B cell (primary cell): ENCODE measurements at regions not wholly inside any gene's neighbourhood (a gene's known extent, or its start where the extent isn't known, plus 50 kb on each side); places are given as distances from the start of the nearest gene placed in this dataset.

Source experiments
- ATAC-seq: fragments of 200-7000 bp; cut with Tn5 transposase; one replicate; pipeline ENCODE4 v1.10.0; 2021; ENCODE audit warnings: low read depth, mild to moderate bottlenecking, moderate number of reproducible peaks, moderate library complexity
- CTCF ChIA-PET: fragments of 350-600 bp; sonication (Branson Sonifier 250); formaldehyde crosslinking; loops from one replicate; lab custom pipeline; 2021; ENCODE audit warnings: antibody characterized with exemption, inconsistent platforms; lab: Charles Lee
- POLR2A ChIA-PET: fragments of 350-600 bp; sonication (Branson Sonifier 250); formaldehyde crosslinking; loops from one replicate; lab custom pipeline; 2021; ENCODE audit warnings: antibody characterized with exemption; lab: Charles Lee
- DNase-seq: peaks from one replicate; pipeline ENCODE4 v3.0.0; 2013
- H2AFZ ChIP-seq: 2 replicates; pipeline ENCODE4 v1.6.1; 2012; ENCODE audit warnings: mild to moderate bottlenecking, low read depth, low read length; ENCODE audit not compliant: insufficient read depth, poor library complexity, severe bottlenecking
- H3K27ac ChIP-seq, 2 donors: 1 replicate in 1 of 2; 2 replicates in 1 of 2; pipeline ENCODE4 v1.5.1; 2012 to 2013; ENCODE audit warnings: low read length in 2 of 2, mild to moderate bottlenecking in 2 of 2, moderate library complexity in 1 of 2
- H3K27me3 ChIP-seq, 4 experiments: fragments of 200-600 bp in 1 of 4; sonication (generic) in 1 of 4; replicated peaks in 1 of 4; 1 replicate in 2 of 4; 2 replicates in 2 of 4; pipeline versions ENCODE4 v1.6.1 to v1.7.0; 2013 to 2016; ENCODE audit warnings: low read length in 3 of 4, mild to moderate bottlenecking in 2 of 4, mixed read lengths in 1 of 4, moderate library complexity in 1 of 4; ENCODE audit not compliant: insufficient read depth in 4 of 4, control insufficient read depth in 3 of 4; ENCODE audit errors: control extremely low read depth in 1 of 4
- H3K36me3 ChIP-seq, 2 experiments: replicated peaks in 1 of 2; 1 replicate in 1 of 2; 2 replicates in 1 of 2; pipeline versions ENCODE4 v1.6.1 to v1.7.1; 2013; ENCODE audit warnings: low read length in 1 of 2; ENCODE audit not compliant: insufficient read depth in 2 of 2, control insufficient read depth in 1 of 2; ENCODE audit errors: control extremely low read depth in 1 of 2, extremely low read depth in 1 of 2
- H3K4me1 ChIP-seq, 2 donors: fragments of 200-600 bp in 1 of 2; sonication (generic) in 1 of 2; 1 replicate in 1 of 2; 2 replicates in 1 of 2; pipeline versions ENCODE4 v1.5.1 to v1.6.1; 2013 to 2017; ENCODE audit warnings: low read length in 2 of 2; ENCODE audit not compliant: control insufficient read depth in 2 of 2, insufficient read depth in 2 of 2
- H3K4me2 ChIP-seq: replicated peaks from 2 replicates; pipeline ENCODE3; 2012; ENCODE audit warnings: mild to moderate bottlenecking, low read depth, low read length; ENCODE audit not compliant: poor library complexity, severe bottlenecking
- H3K4me3 ChIP-seq, 5 experiments: fragments of 200-600 bp in 1 of 5; sonication (generic) in 1 of 5; 1 replicate in 3 of 5; 2 replicates in 2 of 5; pipeline versions ENCODE4 v1.5.1 to v1.7.0; 2011 to 2016; ENCODE audit warnings: low read length in 4 of 5, mild to moderate bottlenecking in 4 of 5, low read depth in 2 of 5, control low read depth in 1 of 5, moderate library complexity in 1 of 5; ENCODE audit not compliant: insufficient read depth in 1 of 5; ENCODE audit errors: control extremely low read depth in 1 of 5, extremely low read depth in 1 of 5
- H3K79me2 ChIP-seq: fragments of 200-600 bp; sonication (generic); one replicate; pipeline ENCODE4 v1.6.0; 2016; ENCODE audit warnings: low read length; ENCODE audit not compliant: control insufficient read depth, insufficient read depth
- H3K9ac ChIP-seq: fragments of 200-600 bp; sonication (generic); 2 replicates; pipeline ENCODE4 v1.6.1; 2017; ENCODE audit warnings: mild to moderate bottlenecking, low read length, moderate library complexity
- H3K9me3 ChIP-seq, 3 donors: one replicate each; pipeline versions ENCODE4 v1.6.1 to v1.7.1; 2013; ENCODE audit warnings: low read length in 2 of 3; ENCODE audit not compliant: control insufficient read depth in 2 of 3, insufficient read depth in 1 of 3; ENCODE audit errors: control extremely low read depth in 1 of 3
- H4K20me1 ChIP-seq: 2 replicates; pipeline ENCODE4 v1.6.0; 2012; ENCODE audit warnings: mild to moderate bottlenecking, low read length; ENCODE audit not compliant: insufficient read depth, control insufficient read depth, poor library complexity, severe bottlenecking
- H3K27ac Mint-ChIP-seq: one replicate; pipeline ENCODE4 v1.8.0; 2021; ENCODE audit warnings: mixed read lengths
- H3K27me3 Mint-ChIP-seq: one replicate; pipeline ENCODE4 v1.8.0; 2021; ENCODE audit warnings: mixed read lengths
- H3K4me1 Mint-ChIP-seq: one replicate; pipeline ENCODE4 v1.8.0; 2021; ENCODE audit warnings: mixed read lengths
- H3K4me3 Mint-ChIP-seq: one replicate; pipeline ENCODE4 v1.8.0; 2021; ENCODE audit warnings: mixed read lengths
- H3K9me3 Mint-ChIP-seq: one replicate; pipeline ENCODE4 v1.8.0; 2022; ENCODE audit warnings: mixed read lengths; ENCODE audit not compliant: insufficient read depth
- EZH2 ChIP-seq: IDR thresholded peaks from 2 replicates; pipeline ENCODE4 v1.6.1; 2012; ENCODE audit warnings: borderline replicate concordance, low read depth, mild to moderate bottlenecking, moderate library complexity, low read length; ENCODE audit not compliant: insufficient read depth, poor library complexity, severe bottlenecking
- WGBS: methylation state at CpG from one replicate; pipeline ENCODE4 v1.1.5; 2013; ENCODE audit warnings: missing lambda C conversion rate; ENCODE audit not compliant: insufficient coverage; 5-methylcytosine and 5-hydroxymethylcytosine counted together
- intact Hi-C: fragments of 100-400 bp; cut with micrococcal nuclease; formaldehyde crosslinking; loops from one replicate; pipeline ENCODE4 v1.10.0; 2022
- TF ChIP-seq, protein P1 (sequence below): fragments of 200-600 bp; IDR thresholded peaks from one replicate; pipeline ENCODE4 v1.8.0; 2022; ENCODE audit warnings: antibody characterized with exemption, mild to moderate bottlenecking

- H3K4me1 Mint-ChIP-seq = no peaks in the 10 kb centered on the region
- no CpG with 5 or more reads among the region's 1 CpG for WGBS
Observed at GRCh38 chr14:30484976-30485375, 74.0 kb upstream of the G2E3 start.

GRCh38 chr14:30496852-30497251 is 62.1 kb upstream of the G2E3 start:
- intact Hi-C loops = no loop called here
- Mint-ChIP-seq H3K4me3 (no peak overlapping the region), H3K27ac (no peak overlapping the region), H3K4me1 (no peaks in the 10 kb centered on the region), H3K27me3 (peaks cover 12% of the 10 kb centered on the region), H3K9me3 (no peaks in the 10 kb centered on the region)
- TF ChIP-seq EZH2 = no peak
- TF ChIP-seq, protein P1, sequence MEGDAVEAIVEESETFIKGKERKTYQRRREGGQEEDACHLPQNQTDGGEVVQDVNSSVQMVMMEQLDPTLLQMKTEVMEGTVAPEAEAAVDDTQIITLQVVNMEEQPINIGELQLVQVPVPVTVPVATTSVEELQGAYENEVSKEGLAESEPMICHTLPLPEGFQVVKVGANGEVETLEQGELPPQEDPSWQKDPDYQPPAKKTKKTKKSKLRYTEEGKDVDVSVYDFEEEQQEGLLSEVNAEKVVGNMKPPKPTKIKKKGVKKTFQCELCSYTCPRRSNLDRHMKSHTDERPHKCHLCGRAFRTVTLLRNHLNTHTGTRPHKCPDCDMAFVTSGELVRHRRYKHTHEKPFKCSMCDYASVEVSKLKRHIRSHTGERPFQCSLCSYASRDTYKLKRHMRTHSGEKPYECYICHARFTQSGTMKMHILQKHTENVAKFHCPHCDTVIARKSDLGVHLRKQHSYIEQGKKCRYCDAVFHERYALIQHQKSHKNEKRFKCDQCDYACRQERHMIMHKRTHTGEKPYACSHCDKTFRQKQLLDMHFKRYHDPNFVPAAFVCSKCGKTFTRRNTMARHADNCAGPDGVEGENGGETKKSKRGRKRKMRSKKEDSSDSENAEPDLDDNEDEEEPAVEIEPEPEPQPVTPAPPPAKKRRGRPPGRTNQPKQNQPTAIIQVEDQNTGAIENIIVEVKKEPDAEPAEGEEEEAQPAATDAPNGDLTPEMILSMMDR = no peak
- no peak for DNase-seq
- Histone ChIP-seq H2AFZ (no peak overlapping the region), H3K4me2 (no peak overlapping the region), H3K79me2 (no peaks in the 10 kb centered on the region), H4K20me1 (no peaks in the 10 kb centered on the region), H3K36me3 (no peaks in the 10 kb centered on the region), H3K27ac (no peak overlapping the region), H3K4me3 (no peak overlapping the region), H3K9ac (no peak overlapping the region), H3K9me3 (no peaks in the 10 kb centered on the region), H3K4me1 (no peaks in the 10 kb centered on the region), H3K27me3 (no peaks in the 10 kb centered on the region)
- POLR2A ChIA-PET = no interaction called here
- CTCF ChIA-PET = no interaction called here
- WGBS = no CpG with 5 or more reads among the region's 1 CpG
- ATAC-seq = no peak

More at GRCh38 chr14:30484976-30485375, 74.0 kb upstream of the G2E3 start:
- TF ChIP-seq EZH2 = no peak
- TF ChIP-seq, protein P1 = no peak
- H3K9me3 Mint-ChIP-seq = no peaks in the 10 kb centered on the region
- DNase-seq (no peak), ATAC-seq (no peak)
- intact Hi-C loops = no loop called here
- no peaks in the 10 kb centered on the region for H3K9me3 ChIP-seq
- no peaks in the 10 kb centered on the region for H3K27me3 ChIP-seq
- no peak overlapping the region for H3K4me3 Mint-ChIP-seq
- H3K4me1 ChIP-seq = no peaks in the 10 kb centered on the region
- no peak overlapping the region for H3K4me2 ChIP-seq
- no peak overlapping the region for H3K9ac ChIP-seq
- no peak overlapping the region for H2AFZ ChIP-seq
- no peaks in the 10 kb centered on the region for H3K36me3 ChIP-seq
- POLR2A ChIA-PET = no interaction called here
- H4K20me1 ChIP-seq = no peaks in the 10 kb centered on the region
- no peak overlapping the region for H3K27ac ChIP-seq
- no peak overlapping the region for H3K27ac Mint-ChIP-seq
- H3K4me3 ChIP-seq = no peak overlapping the region
- no peaks in the 10 kb centered on the region for H3K79me2 ChIP-seq
- peaks cover 7% of the 10 kb centered on the region for H3K27me3 Mint-ChIP-seq
- CTCF ChIA-PET = no interaction called here
